ENCODE measurements at regions not wholly inside any gene's neighbourhood (a gene's known extent, or its start where the extent isn't known, plus 50 kb on each side); places are given as distances from the start of the nearest gene placed in this dataset.
"Not testable (repeated sequence)": the region's sequence is repeated elsewhere in the genome, so short reads cannot be mapped to it uniquely, and the experiment has no call there.

DNA sequence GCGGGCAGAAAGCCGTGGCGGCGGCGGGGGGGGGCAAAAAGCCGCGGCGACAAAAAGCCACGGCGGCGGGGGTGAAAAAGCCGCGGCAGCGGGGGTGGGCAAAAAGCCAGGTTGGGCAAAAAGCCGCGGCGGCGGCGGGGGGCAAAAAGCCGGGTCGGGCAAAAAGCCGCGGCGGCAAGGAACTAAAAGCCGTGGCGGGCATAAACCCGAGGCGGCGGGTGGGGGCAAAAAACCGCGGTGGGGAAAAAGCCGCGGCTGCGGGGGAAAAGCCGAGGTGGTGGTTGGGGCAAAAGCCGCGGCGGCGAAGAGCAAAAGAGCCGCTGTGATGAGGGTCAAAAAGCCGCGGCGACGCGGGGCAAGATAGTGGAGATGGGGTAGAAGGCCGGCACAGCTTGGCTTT, 1834.2 kb downstream of the FOXD4L5 start:
- not testable (repeated sequence) for DNase-seq (ENCODE audit: low read depth)

DNA sequence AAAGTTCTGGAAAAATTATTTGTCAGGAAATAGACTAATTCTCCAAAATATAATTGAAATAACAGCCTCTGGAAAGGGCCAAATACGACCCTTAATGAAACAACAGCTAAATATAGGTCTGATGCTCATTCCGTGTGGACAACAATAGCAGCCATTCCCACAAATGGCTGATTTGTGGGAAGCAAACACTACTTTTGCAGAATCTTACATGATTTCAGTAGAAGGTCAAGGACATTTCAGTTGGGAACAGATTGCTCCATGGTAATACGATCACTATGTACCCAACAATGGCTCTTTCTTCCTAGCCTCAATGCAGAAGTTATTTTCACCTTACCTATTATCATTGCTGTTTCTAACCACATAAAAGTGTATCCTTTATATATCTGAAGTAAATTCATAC, 1859.9 kb downstream of the FOXD4L5 start:
- DNase-seq (ENCODE audit: low read depth), result not testable (repeated sequence)

DNA sequence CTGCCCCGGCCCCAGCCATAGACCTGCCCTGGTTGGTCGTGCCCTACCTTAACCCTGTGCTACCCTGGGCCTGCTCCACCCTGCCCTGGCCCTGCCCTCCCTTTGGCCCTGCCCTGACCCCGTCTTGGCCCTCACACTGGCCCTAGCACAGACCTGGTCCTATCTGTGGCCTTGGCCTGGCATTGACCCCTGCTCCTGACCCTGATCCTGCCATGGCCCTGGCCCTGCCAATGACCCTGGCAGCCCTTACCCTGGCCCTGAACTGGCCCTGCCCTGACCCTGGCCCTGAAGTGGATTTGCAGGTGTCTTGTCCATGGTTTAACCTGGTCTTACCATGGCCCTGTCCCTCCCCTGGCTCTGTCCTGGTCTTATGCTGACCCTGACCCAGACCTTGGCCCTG, 1894.1 kb downstream of the FOXD4L5 start:
- DNase-seq (ENCODE audit: low read depth), result not testable (repeated sequence)

DNA sequence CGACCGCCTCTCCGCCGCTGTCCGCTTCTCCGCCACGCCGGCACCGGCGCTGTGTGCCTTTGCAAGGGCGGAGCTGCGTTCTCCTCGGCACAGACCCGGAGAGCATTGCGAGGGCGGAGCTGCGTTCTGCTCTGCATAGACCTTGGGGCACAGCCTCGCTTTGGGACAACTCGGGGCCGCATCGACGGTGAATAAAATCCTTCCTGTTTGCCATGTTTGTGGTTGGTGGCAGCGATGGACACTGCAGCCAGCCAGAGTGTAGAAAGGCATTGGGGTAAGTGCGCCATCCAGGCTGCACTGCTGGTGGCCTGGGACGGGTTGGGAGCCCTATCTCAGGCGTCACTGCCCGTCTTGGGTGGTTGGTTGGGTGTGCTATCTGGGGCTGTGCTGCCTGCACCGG, 1899.5 kb downstream of the FOXD4L5 start:
- not testable (repeated sequence) for DNase-seq (ENCODE audit: low read depth)

DNA sequence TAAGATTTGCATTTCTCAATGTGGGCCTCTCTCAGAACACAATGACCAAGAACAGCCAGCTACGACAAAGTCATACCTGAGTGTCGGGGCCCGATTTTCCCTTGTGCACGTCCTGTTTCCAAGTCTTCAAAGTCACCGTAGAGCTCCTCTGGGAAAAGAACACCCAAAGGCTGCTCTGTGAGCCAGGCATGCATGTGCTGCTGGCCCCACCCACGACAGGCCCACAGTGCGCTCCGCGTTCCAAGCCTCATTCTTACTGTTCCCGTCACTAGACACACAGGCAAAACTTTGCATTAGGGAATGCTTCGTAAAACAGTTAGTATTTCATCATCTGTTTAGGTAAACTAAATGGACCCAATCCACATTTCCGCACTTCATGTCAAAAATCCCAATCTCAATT, 1905.1 kb downstream of the FOXD4L5 start:
- not testable (repeated sequence) for DNase-seq (ENCODE audit: low read depth)

DNA sequence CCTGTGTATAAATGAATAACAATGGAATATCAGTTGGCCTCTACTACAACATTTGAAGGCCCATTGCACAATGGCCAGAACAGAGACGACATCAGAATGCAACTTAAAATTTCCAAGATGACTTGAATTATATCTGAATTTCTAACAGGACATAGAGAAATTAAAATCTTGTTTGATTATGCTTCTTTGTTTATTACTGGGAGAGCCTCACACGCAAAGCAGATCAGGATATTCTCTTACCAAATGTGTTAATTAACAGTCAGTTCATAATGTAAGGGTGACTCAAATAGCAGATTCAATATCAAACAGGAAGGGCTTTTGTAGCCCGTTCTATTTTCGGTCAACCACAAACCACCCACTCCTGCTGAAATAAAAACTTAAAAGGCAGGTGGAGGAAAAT, 1930.8 kb downstream of the FOXD4L5 start:
- DNase-seq (ENCODE audit: low read depth), result not testable (repeated sequence)

DNA sequence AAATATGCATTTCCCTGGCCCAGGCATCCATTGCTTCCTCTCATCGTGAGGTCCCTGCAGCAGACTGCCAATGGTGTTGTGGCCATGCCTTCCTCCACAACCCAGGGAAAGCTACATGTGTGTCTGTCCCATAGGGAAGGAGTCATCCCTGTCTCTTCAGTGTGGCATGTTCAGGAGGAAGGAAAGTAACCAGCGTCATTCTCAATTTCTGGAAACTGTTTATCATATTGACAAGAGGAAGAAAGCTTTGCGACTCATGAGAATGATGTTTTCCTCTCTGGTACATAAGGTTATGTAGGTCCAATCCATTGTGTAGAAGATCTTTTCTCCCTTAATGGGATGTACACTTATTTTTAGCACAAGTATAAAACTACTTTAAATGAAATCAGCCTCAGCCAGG, 1937.7 kb downstream of the FOXD4L5 start:
- not testable (repeated sequence) for DNase-seq (ENCODE audit: low read depth)

DNA sequence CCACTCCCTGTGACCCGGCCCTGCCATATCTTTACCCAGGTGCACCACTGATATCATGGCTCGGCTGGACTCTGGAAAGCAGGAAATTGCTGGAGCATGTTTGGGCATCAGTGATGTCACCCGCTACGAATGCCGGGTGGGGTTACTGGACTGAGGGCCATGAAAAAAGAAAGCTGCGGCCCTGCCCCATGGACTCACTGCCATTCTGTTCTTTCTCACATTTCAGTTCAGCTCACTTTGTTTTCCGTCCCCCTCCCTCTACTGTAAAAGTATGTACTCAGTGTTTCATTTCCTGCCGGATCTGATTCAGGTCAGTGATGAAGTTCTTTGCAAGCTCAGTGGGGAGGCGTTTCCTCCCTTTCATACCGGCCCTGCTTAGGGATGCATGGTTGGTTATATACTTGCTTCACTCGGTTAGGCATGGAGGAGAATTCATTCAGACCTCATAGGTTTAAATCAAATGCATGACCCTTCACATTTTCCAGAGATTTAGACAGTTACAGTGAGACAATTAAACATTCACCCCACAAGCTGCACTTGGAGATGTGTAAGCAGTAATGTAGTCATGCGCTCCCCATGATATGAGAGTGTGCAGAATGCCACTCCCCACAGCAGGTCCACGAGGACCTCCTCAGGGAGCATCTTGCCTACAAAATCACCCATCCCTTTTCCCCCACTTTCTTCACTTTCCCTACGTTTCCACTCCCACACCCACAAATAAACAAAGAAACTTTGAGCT, 1938.5 kb downstream of the FOXD4L5 start:
- peak; percentile 77 for DNase-seq (ENCODE audit: low read depth)

DNA sequence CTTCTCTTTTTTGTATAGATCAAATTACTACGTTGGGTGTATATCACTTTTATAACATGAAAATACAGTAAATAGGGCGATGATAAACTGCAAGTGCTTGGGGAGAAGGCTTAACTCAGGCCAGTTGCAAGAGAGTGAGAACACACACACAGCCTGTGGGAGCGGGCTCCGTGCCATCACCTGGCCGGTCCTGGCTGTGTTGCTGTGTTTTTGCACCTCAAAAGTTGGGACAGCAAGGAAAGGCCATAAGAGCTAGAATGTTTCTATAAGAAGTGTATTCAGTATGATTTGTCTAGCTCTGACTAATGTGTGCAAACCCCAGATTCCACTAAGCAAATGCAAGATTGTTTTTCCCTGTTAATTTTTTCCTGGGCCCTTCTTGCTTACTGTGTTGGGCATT, 1940.6 kb downstream of the FOXD4L5 start:
- DNase-seq (ENCODE audit: low read depth), result not testable (repeated sequence)

DNA sequence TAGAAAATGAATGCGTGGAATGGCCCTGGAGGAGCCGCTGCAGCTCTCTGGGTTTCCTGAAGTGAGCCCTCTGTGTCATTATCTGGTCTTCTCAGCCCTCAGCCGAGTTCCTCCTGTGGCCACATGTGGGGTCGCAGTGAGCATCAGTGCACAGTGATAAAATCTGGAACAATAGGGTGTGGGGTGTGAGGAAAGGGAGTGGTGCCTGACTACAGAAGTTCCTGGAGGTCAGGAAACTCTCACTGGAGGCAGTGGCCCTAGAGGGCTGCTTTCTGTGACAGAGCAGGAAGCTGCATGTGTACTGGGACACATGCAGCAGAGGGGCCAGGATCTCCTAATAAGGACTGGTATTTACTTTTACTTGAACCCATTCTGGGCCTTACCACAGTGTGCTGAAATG, 1942.5 kb downstream of the FOXD4L5 start:
- DNase-seq (ENCODE audit: low read depth), result peak; percentile 12

DNA sequence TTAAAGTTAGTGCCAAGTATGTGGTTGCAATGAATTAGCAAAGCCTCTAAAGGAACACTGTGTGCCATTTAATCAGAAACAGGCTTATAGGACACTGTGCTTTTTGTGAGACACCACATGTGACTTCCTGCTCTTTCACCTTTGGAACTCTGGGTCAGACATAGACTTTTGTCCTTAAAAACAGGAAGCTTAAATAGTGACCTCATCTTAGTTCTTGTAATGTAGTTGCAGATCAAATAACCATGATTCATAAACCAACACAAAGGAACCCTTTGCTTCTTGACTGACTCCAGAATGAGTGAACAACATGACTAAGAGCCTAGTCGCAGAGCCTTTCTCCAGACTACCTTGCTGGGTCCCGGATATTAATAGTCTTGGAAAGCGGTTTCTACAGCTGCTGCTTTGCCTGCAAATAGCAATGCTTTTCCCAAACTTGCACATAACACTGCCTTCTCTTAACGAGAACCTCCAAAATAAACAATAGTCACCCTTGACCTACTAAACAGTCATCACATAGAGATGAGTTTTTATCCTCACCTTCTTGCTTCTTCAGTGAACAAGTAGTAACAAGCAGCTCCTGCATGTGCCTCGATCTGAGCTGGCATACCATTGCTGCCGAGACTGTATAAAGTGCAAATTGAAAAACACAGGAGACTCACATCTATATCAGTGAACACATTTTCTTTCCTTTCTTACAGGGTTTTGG, 1947.0 kb downstream of the FOXD4L5 start:
- DNase-seq (ENCODE audit: low read depth), result peak; percentile 19

DNA sequence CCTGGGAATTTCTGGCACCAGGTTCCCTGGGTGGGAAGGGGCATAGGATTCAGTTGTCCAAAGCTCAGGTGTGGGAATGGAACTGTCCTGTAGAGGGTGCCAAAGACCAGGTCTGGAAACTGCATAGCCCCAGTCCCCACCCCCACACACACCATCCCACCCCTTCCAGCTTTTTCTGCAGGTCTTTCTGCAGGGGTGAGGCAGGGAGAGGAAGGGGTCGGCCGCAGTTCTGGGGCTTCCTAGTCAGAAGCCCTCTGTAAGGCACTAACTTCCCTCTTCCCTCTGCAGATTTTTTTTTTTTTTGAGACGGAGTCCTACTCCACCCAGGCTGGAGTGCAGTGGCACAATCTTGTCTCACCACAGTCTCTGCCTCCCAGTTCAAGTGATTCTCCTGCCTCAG, 1949.7 kb downstream of the FOXD4L5 start:
- DNase-seq (ENCODE audit: low read depth), result not testable (repeated sequence)

DNA sequence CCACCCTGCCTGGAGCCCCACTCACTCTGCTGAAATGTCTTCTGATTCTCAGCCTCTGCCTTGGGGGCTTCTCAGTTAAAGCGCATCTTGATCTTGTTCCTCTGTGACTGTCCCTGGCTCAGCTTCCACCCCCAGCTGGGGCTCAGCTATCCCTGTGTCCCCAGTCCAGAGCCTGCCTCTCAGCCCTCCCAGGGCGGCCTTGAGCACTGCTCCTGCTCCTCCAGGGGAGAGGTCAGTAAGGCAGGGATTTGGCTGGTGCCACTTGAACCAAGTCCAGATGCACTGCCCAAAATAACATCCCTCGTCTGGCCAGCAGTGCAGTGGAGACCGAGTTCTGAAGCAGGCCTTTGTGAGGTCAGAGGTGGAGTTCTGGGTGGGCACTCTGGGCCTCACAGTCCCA, 1950.8 kb downstream of the FOXD4L5 start:
- not testable (repeated sequence) for DNase-seq (ENCODE audit: low read depth)

DNA sequence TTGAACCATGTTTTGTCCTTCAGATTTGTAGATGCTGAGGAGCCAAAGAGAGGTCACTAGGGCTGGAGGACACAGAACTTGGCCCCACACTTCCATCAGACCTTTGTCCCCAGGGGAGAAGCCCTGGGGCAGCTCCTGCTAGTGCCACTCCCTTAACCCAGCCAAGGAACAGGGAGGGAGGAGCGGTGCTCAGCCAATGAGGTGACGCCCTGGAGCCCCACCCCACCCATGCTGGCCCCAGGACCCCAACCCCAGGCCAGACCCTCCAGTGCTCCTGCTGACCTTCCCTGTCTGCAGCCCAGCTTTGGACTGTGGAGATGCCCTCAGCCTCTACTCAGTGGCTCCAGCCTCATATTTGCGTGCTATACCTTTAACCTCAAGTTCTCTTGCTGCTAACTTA, 1951.9 kb downstream of the FOXD4L5 start:
- not testable (repeated sequence) for DNase-seq (ENCODE audit: low read depth)

DNA sequence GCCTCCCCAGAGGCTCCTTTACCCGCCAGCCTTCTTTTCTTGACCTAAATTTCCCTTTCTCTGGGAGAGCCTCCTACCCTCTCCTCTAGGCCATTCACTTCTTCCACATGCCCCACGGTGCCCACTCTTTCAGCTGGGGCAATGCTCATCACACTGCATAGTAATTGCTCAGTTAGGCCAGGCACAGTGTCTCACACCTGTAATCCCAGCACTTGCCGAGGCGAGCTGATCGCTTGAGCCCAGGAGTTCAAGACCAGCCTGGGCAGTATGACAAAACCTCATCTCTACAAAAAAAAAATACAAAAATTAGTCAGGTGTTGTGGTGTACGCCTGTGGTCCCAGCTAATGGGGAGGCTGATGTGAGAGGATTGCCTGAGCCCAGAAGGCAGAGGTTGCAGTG, 1956.7 kb downstream of the FOXD4L5 start:
- not testable (repeated sequence) for DNase-seq (ENCODE audit: low read depth)

DNA sequence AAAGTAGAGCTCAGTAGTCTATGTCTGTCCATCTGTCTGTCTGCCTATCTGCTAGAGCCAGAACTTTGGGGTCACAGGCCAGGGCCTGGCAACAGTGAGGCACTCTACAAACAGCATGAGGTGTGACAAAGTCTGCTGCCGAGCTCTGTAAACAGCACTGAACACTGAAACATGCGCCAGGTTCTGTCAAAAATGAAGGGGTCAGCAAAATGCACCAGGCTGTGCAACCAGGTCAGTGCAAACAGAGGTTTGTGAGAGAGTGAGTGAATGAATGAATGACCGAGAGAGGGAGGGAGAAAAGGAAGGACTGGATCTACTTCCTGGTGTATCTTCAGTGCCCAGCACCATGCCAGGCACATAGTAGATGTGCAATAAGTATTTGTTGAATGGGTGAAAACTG, 1957.8 kb downstream of the FOXD4L5 start:
- not testable (repeated sequence) for DNase-seq (ENCODE audit: low read depth)

DNA sequence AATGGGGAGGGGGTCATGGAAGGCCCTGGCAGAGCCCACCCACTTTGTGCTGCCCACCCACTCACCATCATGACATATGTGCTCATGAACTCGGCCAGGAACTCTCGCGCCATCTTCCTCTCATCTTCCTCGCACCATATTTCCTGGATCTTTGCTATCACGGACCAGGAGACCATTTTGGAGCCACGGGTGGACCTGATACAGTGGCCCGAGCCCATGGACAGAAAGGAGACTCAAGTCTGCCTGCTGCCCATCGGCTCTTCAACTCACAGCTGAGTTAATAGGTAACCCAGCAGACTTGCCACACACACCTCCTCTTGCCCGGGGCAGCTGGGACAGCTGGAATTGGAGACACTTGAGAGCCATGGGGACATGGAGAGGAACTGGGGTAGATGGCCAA, 1958.3 kb downstream of the FOXD4L5 start:
- DNase-seq (ENCODE audit: low read depth), result not testable (repeated sequence)

DNA sequence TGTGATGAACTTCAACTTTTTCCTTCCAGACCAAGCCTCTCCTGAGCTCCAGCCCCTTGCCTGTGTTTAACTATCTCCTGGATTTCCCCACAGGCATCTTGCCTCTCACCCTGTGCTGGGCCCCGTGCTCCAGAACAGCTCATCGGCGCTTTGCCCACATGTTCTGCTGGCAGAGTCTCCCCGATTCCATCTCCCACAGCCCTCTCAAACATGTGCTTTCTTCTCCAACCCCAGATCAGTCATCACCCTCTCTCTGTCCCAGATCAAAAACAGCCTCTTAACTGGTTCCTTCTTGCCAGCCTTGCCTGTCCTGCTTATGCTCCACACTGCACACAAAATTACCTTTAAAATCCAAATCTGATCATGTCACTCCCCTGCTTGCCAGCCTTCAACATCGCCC, 1959.3 kb downstream of the FOXD4L5 start:
- DNase-seq (ENCODE audit: low read depth), result not testable (repeated sequence)

DNA sequence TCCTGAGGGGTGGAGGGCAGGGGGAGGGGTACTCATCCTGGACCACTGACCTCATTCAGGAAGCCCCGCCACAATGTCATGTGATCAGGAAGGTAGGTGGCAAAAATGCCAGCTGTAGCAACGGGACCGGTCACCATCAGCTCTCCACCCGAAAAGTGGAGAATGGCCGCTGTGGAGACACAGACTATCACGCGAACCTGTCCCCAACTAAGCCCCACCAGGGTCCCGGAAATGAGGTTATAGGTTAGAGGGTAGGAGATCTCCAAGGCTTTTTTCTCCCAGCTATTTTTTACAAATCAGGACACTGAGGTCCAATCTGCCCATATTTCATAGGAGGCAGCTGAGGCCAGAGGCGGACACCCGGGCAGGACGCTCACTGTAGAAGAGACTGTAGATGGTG, 1966.9 kb downstream of the FOXD4L5 start:
- not testable (repeated sequence) for DNase-seq (ENCODE audit: low read depth)

DNA sequence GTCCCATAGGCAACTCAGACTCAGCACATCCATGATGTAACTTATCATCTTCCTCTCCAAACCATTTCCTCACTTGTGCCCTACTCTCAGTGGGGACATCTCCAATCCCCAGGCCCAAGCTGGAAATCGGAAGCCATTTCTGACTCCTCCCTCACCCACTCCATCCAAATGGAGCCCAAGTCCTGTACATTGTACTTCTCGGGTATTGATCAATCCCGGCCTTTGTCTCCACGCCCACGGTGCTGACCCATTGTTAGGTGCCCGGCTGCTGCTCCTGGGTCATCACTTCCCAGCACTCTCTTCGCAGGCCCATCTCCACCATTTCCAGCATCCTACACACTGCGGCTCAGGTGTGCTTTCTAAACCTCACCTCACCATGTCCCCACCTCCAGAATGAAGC, 1969.6 kb downstream of the FOXD4L5 start:
- not testable (repeated sequence) for DNase-seq (ENCODE audit: low read depth)

DNA sequence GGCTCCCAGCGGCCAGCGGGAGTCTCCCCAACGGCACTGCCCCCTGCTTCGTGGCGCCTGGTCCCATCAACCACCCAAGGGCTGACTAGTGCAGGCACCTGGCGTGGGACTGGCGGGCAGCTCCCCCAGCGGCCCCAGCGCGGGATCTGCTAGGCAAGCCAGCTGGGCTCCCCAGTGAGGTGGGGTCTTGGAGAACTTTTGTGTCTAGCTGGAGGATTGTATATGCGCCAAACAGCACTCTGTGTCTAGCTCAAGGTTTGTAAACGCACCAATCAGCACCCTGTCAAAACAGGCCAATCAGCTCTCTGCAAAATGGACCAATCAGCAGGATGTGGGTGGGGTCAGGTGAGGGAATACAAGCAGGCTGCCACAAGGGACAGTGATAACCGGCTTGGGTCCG, 1988.2 kb downstream of the FOXD4L5 start:
- not testable (repeated sequence) for DNase-seq (ENCODE audit: low read depth)

DNA sequence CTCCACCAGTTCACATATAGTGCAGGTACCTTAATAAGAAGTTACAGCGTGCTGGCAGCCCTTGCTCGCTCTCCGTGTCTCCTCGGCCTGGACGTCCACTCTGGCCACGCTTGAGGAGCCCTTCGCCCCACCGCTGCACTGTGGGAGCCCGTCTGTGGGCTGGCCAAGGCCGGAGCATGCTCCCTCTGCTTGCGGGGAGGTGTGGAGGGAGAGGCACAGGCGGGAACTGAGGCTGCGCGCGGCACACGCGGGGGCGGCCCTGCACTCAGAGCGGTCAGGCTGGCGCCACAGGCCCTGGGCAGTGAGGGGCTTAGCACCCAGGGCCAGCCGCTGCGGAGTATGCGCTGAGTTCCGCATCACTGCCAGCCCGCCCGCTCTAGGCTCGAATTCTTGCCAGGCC, 1988.6 kb downstream of the FOXD4L5 start:
- DNase-seq (ENCODE audit: low read depth), result not testable (repeated sequence)

DNA sequence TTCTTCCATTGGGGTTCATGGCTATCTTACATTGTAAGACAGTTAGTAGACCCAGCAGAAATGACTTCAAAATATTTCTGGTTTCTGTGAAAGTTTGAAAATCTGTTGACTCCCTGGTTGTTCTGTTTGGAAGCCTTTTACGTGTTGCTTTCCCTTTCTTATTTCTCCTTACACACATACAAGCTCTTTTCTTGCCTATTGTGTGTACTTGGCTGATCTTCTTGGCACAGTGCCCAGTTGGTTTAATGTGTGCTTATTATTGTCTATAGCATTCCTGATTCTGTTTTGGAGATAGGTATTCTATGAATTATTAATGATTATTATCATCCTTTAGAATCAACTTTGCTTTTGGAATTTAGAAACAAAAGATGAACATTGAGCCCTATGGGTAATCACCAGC, 1995.0 kb downstream of the FOXD4L5 start:
- not testable (repeated sequence) for DNase-seq (ENCODE audit: low read depth)

Data from HS-27A (cell line).